CD4-positive, alpha-beta T cell treated with Interleukin-1 beta for 1 hour (primary cell): ENCODE measurements at regions not wholly inside any gene's neighbourhood (a gene's known extent, or its start where the extent isn't known, plus 50 kb on each side); places are given as distances from the start of the nearest gene placed in this dataset.

ENCODE experiments used
- DNase-seq, 2 donors: peaks; one replicate each; pipeline ENCODE4 v3.0.0-alpha.2; 2020 to 2022

GRCh38 chr1:221636096-221636495 lies 105.8 kb downstream of the DUSP10 start:
- no peak for DNase-seq

DNA sequence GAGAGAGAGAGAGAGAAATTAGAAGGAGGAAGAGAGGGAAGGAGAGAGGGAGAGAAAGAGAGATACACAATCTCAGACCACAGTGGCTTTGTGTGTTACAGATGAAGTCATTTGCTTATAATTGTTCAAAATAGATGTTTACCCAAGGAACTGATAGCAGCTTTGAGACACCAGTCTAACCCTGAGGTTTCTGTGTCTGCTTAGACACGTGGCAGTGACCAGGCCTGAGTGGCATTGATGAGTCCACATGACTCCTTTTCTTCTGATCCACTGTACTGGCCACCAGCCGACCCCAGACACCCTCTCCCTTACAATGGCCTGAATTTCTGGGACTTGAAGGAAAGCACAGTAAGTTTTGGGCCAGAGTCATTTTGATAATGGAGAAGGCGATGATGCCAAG lies 104.9 kb downstream of the DUSP10 start:
- DNase-seq: no peak

DNA sequence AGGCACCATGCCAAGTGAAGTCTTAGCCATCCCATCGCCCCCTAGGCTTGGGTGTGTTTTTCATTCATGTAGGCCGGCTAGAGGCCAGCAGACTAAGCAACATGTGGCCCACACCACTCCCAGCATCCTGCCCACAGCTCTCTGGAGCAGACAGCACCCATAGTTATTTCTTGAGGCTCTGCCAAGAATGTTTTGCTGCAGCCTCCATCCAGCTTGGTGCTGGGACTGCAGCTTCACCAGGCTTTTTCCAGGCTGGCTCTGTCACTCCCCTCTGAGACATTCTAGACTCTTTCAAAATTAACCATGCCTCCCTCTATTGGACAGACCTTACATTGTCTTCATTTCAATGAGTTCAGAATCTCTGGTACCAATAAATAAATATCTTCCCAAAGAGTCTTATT lies 104.2 kb downstream of the DUSP10 start:
- no peak for DNase-seq

DNA sequence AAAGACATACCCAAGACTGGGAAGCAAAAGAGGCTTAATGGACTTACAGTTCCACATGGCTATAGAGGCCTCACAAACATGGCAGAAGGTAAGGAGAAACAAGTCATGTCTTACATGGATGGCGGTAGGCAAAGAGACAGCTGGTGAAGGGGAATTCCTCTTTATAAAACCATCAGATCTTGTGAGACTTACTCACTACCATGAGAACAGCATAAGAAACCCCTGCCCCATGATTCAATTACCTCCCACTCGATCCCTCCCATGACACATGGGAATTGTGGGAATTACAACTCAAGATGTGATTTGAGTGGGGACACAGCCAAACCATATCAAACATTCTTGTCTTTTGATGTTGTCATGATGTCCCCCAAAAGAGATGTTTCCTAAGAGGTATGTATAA lies 103.3 kb downstream of the DUSP10 start:
- no peak for DNase-seq

GRCh38 chr1:221641811-221642210 lies 100.1 kb downstream of the DUSP10 start:
- no peak for DNase-seq

DNA sequence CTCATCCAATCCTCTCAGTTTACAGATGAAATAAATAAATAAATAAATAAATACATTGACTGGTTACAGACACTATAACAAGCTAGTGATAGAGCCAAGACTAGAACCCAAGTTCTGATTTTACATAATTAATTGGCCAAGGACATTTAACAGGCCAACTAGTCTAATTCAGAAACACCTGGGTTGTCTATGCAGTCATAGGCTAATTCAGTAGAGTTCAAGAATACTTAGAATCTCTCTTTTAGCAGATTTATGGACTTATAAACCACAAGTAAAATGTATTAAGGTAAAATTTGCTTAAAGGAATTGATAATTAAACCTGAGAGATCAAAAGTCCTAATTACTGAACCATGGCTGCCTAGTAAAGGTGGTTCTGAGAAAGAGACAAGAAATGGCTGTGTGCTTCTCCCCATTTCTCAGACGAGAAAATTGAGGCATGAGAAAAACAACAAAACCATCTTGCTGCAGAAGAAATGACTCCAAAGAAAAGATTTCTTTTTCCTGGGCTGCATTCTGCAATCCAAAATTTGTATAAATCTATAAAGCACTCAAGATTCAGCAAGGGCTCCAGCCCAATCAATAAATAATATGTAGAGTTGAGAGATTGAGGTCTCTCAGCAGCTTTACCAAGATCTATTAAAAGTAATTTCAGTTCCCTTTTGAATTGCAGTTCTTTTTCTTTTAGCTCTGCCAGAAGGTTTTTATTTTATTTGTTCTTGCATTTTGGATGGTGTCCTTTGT lies 98.3 kb downstream of the DUSP10 start:
- no peak for DNase-seq

- DNase-seq: no peak
Measured at GRCh38 chr1:221644145-221644448, 97.8 kb downstream of the DUSP10 start.

DNA sequence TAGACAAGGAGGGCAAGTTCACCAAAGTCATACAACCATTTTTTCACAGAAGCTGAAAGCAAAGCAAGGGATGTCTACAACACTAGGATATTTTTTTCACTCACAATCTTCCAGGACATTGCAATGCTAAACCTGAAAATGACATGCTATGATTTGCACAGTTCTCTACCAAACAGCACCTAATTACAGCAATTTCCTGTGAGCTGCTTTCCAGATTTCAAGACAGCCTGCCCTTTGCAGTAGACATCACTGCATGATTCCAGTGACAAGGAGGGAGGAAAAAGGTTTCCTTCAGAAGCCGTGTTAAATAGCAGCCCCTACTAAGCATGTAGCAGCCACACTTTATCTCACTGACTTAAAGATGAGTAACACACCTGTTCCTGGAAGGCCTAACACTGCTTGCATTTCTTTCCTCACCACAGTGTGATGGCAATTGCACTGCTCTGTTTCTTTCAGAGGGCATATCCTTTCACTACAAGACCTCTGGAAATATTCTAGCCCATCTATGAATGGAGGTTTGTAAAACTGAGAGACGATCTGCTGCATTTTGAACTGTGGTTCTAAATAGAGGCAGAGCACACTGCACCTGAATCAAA lies 97.1 kb downstream of the DUSP10 start:
- DNase-seq: no peak

- DNase-seq: no peak
Measured at GRCh38 chr1:221648201-221648600, 93.7 kb downstream of the DUSP10 start.
